Stimulated activated CD8-positive, alpha-beta memory T cell treated with anti-CD3 and anti-CD28 coated beads, Interleukin-7, amount 100 ng/mL, for 4 hours (primary cell): ENCODE measurements at regions not wholly inside any gene's neighbourhood (a gene's known extent, or its start where the extent isn't known, plus 50 kb on each side); places are given as distances from the start of the nearest gene placed in this dataset.
"Not testable (repeated sequence)": the region's sequence is repeated elsewhere in the genome, so short reads cannot be mapped to it uniquely, and the experiment has no call there.

Experiments
- DNase-seq, 2 donors: peaks; one replicate each; pipeline ENCODE4 v3.0.0-alpha.2; 2020; ENCODE audit warnings: low read depth in 2 of 2

DNA sequence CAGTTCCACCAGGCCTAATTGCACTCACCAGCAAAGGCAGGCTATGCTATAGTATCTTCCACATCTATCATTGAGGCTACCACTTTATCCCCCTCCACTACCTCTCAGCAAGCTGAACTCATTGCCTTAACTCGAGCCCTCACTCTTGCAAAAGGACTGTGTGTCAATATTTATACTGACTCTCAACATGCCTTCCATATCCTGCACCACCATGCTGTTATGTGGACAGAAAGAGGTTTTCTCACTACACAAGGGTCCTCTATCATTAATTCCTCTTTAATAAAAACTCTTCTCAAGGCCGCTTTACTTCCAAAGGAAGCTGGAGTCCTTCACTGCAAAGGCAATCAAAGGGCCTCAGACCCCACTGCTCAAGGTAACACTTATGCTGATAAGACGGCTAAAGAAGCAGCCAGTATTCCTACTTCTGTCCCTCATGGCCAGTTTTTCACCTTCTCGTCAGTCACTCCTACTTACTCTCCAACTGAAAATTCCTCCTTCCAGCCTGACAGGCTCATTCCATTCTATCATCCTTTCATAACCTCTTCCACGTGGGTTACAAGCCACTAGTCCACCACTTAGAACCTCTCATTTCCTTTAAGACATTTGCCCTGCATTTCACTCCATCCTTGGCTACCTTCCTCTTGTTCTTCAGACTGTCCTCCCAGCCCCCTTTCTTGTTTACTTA lies 1110.9 kb upstream of the TMEM132C start:
- not testable (repeated sequence) for DNase-seq

DNA sequence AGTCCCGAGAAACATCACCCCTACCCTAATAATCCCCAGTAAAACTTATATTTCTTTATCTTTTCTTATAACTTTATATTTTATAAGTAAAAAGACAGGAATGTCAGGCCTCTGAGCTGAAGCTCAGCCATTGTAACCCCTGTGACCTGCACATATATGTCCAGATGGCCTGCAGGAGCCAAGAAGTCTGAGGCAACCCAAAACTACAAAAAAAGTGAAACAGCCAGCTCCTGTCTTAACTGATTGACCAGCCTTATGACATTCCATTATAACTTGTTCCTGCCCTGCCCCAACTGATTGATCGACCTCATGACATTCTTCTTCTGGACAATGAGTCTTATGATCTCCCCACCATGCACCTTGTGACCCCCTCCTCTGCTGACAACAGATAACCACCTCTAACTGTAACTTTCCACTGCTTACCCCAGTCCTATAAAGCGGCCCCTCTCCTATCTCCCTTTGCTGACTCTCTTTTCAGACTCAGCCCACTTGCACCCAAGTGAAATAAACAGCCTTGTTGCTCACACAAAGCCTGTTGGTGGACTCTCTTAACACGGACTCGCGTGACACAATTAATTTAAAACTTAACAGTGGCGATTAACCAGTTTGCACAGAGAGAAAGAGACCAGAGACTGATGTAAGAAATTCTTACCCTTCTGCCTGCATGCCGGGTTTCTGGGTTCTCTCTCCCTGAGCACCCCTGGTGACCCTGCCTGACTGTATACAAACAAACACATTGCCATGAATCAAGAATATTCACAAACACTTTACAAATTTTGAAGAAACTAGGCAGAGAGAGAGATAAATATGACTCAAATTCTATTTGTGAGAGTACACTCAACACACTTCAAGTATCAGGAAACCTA lies 1109.2 kb upstream of the TMEM132C start:
- DNase-seq, result not testable (repeated sequence)

DNA sequence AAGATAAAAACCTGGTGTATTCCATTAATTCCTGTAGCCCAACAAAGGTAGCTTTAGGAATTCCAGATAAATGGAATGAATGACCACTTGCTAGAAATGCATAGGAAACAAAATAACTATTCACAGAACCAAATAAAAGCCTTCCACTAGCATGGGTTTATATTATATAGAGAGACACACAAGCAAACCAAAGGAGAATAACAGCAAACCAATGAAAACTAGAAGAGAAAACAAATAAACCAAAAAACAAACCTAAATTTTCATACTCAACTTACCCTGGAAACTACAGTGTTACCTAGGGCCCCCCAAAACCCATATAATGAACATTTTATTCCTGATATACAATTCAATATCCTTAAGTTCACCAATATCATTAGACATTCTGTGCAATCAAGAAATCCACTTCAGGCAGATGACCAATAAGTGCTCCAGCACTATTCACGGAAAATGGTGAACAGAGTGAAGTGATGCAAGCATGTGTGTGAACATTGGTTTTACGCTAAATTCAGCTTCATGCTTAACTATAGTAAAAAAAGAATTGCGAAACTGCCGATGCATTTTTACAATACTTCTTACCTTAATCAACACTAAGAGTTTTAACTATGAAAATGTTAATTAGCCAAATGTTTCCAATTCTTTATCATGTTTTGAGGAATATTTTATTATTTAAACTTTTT lies 1108.4 kb upstream of the TMEM132C start:
- no peak for DNase-seq

DNA sequence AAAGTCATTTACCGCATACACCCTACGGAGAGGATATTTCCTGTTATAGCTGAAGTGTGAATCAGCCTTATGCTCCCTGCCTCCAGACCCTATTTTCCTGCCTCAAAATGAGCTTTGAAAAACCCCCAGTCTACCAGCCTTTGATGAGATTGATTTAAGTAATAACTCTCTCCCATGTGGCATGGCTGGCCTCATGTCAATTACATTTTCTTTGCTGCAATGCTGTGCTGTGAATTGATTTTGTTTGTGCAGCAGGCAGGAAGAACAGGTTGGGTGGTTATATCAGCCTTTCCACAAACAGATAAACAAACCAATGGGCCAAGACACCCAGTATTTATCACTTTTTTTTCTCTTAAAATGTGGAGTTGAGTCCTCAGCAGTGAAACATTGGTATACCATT lies 1105.5 kb upstream of the TMEM132C start:
- no peak for DNase-seq

DNA sequence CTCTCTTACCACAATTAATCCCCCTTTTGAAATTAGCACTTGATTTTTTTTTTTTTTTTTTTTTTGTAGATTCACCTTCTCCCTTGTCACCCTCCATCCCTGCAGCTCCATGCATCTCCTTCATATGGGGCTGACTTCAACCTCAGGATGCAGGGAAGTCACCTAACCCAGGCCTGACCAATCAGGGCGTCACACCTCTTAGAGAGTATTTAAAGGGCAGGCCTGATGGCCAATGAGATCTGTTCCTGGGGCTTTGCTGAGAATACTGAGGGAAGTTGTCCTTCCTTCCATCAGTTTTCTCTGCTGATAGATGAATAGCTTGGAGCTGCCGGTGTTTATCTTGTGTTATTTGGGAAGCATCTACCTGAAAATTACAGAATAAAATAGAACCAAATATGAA lies 1104.7 kb upstream of the TMEM132C start:
- DNase-seq, result no peak

DNA sequence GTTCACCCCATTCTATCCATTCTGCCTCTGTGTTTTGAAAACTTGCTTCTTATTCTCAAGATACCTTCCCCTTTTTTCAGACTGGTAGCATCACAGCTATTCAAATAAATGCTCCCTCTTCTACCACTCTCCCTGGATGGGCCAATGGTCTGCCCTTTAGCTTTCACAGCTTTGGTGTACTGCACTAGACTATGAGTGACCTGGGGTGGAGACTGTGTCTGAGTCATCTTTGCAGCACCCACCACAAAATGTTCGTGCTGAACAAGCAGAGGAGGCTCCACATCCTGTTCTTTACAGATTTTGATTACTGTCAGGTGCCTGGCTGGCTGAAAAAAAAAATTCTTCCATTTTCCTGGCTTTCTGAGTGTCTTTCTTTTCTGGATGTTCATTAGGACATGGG lies 1104.1 kb upstream of the TMEM132C start:
- peak; percentile 25 to 35 for DNase-seq

DNA sequence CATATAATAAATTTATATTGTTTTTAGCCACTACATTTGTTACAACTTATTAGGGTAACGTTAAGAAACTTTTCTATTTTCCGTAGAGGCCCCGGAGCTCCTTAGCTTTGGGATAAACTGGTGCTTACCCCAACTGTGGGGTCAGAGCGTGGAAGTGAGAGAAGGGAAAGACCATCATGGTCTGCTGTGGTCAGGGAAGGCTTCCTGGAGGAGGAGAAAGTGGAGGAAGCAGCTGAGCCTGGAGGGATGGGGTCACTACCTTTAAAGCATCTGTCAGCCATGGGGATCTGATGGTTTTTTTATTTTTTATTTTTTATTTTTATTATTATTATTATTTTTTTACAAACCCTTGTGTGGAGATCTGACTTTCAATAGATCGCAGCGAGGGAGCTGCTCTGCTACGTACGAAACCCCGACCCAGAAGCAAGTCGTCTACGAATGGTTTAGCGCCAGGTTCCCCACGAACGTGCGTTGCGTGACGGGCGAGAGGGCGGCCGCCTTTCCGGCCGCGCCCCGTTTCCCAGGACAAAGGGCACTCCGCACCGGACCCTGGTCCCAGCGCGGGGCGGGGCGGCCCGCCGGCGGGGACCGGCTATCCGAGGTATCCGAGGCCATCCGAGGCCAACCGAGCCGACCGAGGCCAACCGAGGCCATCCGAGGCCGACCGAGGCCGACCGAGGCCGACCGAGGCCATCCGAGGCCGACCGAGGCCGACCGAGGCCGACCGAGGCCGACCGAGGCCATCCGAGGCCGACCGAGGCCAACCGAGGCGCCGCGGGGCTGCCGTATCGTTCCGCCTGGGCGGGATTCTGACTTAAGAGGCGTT lies 1101.2 kb upstream of the TMEM132C start:
- peak; percentile 49 to 67 for DNase-seq

DNA sequence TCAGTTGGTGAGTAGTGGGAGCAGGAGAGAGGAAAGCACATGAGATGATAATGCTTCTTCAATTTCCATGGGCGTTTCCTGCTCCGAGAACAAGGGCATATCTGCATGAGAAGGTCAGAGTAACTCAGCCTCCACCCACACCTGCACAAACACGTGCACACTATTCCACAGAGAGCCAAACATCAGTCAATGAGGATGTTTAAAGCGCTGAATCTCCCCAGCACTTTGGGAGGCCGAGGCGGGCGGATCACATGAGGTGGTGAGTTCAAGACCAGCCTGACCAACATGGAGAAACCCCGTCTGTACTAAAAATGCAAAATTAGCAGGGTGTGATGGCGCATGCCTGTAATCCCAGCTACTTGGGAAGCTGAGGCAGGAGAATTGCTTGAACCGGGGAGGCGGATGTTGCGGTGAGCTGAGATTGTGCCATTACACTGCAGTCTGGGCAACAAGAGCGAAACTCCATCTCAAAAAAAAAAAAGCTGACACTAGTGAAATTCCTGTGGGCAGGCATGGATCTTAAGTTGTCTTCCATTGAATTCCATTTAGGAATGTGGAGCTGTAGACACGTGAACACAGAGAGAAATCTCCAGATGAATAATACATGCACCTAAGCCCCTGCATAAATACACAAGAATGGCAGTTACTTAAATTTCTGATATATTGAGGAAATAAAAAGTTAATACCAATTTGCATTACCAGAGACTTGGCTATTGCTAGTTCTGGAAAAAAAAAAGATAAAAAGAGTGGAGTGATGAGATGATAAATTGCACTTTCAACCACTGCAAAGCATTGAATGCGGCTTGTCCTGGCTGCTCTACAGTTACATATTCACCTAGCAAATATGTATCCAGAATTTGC lies 1097.4 kb upstream of the TMEM132C start:
- no peak for DNase-seq

DNA sequence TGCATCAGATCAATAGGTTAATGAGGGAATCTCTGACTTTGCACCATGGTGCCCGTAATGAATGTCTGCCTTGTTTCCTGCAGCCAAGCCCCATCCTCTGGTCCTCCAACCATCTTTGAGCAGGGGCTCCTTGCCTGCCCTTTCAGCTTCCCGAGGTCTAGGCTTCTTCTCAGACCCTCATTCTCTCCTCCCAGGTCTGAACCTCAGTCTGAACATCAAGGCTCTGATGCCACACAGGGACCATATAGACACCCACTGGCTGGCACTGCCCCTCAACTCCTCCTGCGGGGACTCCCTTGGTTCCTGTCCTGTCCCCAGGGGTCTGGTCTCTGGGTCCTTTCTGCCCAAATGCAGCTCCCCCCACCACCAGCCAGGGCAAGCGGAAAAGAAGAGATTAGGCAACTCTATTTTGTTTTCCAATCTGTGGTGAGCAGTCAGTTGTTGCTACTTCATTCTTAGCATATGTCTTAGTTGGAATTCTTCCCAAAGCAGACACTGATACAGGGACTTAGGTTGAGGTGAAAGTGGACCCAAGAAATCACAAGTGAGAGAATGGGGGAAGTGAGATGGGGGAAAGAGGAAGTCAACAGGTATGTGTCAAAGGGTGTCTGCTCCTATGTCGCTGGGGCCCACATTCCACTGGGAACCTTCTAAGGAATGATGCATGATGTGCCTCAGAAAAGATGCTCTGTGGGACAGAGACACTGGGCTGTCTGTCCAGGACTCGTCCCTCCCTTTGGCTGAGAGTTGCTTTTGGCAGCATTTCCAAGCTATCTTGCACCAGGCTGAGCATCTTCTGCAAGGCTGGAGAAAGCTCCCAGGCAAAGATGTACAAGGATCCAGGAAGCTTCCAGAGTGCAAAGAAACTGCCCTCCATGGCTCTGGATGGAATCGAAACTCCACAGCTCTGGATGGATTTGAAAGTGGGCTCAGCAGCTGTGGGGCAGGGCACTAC lies 1096.5 kb upstream of the TMEM132C start:
- no peak for DNase-seq

DNA sequence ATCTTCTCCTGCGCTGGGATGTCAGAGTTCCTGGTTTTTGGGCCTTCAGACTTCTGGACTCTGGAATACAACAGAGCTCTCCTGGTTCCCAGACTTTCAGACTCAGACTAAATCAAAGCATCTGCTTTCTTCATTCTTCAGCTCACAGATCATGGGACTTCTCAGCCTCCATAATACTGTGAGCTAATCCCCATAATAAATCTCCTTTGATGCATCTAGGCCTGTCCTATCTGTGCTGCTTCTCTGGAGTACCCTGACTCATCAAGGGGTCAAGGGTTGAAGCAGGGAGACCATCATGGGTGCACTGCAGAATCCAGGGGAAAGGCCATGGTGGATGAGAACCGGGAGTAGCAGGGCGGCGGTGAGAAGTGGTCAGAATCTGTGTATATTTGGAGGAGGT lies 1094.1 kb upstream of the TMEM132C start:
- DNase-seq, result no peak

DNA sequence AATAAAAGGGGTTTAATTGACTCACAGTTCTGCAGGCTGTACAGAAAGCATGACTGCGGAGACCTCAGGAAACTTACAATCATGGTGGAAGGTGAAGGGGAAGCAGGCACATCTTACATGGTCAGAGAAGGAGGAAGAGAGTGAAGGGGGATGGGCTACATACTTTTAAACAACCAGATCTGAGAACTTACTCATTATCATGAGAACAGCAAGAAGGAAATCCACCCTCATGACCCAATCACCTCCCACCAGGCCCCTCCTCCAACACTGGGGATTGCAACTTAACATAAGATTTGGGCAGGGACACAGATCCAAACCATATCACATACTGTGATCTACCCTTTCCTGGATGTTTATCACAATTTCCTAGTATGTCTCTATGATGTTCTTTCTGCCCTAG lies 1093.0 kb upstream of the TMEM132C start:
- not testable (repeated sequence) for DNase-seq

DNA sequence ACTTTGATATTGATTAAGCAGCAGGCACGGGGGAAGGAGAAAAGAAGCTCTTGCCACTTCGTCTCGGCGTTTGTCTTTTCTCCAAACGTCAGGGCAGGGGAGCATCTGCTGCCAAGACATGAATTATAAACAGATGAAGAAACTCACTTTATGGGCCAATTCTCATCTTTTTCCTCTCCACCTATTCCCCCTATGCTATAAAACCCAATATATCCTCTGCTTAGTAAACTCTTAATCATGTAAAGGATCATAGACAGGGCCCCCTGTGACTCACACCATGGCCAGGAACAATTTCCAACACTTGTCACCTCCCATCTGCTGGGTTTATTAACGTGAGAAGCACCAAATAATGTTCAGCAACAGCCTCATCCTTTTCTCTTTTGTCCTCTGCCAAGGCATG lies 1092.1 kb upstream of the TMEM132C start:
- no peak for DNase-seq

DNA sequence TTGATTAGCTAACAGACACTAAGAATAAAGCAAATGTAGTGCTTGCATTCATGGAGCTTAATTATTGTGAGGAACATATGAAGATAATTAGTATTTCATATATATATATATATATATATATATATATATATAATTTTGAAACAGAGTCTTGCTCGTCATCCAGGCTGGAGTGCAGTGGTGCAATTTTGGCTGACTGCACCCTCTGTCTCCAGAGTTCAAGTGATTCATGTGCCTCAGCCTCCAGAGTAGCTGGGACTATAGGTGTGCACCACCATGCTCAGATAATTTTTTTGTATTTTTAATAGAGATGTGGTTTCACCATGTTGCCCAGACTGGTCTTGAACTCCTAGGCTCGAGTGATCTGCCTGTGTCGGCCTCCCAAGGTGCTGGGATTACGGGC lies 1091.6 kb upstream of the TMEM132C start:
- no peak for DNase-seq

DNA sequence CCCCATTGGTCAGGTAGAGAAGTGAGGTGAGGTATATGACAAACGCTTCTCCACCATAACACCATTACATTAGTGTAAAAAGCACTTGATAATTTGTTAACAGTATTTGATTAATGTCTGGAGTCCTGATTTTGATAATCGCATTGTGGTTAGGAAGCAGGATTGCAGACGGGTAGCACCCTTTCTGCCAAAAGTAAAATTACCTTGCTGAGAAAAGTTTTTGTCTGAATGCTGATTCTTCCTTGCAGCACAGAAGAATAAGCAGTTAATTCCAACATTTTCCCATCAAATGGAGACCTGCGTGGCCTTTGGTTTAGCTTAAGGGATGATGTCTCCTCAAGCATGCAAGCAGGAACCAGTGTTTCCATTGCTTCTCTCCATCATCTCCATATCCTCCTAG lies 1090.2 kb upstream of the TMEM132C start:
- DNase-seq, result no peak

DNA sequence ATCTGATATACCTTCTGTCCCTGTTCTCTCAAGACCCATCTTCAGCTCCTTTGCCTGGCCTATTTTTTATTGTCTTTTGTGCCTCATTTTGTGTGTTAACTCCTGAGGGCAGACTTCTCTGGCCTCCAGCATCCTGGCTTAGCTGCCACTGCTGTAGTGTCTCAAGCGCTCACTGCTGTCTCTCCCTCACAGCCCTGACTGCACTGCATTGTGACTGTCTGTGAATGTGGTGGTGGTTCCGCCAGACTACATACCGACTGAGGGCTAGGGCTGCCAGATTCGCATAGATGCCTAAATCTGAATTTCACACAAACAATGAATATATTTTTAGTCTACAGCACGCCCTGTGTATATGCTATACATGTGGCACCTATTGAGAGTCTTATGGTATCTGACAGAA lies 1088.9 kb upstream of the TMEM132C start:
- no peak for DNase-seq

DNA sequence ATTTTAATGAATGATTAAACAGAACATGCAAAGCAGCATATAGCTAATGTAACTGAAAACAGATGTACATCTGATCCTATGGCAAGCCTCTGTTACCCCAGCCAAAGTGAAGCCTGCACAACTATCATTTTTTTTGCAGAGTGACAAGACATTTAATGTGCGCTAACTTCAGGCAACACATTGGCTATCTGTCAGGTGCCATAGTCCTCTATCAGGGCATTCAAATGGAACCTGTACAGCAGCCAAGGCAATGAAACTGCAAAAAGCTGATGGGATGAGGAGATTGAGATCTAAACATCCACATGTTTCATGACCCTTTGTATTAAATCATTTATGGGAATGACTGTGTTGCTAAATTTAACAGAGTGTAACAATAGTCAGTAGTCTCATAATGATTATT lies 1088.5 kb upstream of the TMEM132C start:
- DNase-seq, result no peak

DNA sequence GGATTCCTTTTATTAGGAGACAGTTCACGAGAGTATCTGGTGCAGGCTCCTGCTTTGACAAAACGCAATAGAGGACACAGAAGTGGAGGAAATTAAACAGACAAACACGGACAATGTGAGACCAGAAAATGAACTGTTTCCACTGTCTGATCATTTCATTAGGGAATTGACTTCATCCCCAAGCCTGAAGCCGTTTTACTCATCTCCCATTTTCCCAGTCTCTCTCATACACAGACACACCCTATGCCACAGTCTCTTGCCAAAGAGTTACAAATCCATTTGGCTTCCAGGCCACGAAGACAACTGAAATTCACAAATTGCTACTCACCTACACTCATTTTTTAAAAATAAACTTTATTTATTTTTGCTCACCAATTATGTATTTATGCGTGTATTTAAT lies 1087.8 kb upstream of the TMEM132C start:
- no peak for DNase-seq

DNA sequence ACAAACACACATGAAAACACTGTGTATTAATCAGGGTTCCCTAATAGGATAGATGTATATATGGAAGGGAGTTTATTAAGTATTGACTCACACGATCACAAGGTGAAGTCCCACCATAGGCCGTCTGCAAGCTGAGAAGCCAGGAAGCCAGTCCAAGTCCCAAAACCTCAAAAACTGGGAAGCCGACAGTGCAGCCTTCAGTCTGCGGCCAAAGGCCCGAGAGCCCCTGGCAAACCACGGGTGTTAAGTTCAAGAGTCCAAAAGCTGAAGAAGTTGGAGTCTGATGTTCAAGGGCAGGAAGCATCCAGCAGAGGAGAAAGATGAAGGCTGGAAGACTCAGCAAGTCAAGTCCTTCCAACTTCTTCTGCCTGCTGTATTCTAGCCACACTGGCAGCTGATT lies 1085.0 kb upstream of the TMEM132C start:
- DNase-seq, result no peak

DNA sequence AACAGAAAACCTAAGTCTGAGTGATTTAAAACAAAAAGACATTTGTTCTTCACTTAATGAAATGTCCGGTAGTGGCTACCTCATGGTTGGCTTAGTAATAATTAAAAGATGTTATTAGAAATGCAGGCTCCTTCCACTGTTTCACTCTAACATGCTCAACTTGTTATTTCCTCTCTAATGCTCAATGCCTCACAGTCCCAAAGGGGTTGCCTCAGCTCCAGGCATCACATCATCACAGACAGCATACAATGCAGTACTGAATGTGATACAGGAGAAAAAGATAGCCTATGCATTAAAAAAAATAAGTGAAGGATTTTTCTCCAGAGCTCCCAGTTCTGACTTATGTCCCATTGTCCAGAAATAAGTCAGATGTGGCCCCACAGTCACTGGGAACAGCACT lies 1077.0 kb upstream of the TMEM132C start:
- DNase-seq, result no peak

DNA sequence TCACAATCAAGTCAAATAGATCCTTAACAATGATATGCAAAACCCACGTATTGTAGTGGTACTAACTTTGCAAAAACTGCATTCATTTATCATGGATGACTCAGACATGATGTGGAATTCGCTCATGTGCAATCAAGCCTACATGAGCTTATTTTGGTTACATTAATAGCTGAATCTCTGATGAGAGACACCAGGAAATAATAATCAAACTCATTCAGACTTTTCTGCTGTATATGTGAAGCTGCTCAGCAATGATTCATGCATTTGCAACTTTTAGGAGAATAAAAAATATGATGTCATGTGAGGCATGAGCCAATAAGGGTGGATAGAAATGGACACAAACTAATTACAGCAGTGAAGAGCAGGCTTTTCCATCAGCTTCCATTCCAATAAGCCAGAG lies 1075.8 kb upstream of the TMEM132C start:
- no peak for DNase-seq
